GM12864 (cell line): ENCODE measurements at regions not wholly inside any gene's neighbourhood (a gene's known extent, or its start where the extent isn't known, plus 50 kb on each side); places are given as distances from the start of the nearest gene placed in this dataset.

Source experiments
- DNase-seq: peaks from one replicate; pipeline ENCODE4 v3.0.0-alpha.2; 2011; ENCODE audit warnings: low read depth
- H3K4me3 ChIP-seq: 2 replicates; pipeline ENCODE4 v1.5.1; 2011; ENCODE audit warnings: mild to moderate bottlenecking, low read depth, low read length, control low read depth
- TF ChIP-seq, protein P1 (sequence below): IDR thresholded peaks from 2 replicates; pipeline ENCODE4 v1.5.1; 2011; ENCODE audit warnings: low read depth, mild to moderate bottlenecking, moderate library complexity, low read length, control low read depth, inconsistent platforms; ENCODE audit errors: missing control alignments

DNA sequence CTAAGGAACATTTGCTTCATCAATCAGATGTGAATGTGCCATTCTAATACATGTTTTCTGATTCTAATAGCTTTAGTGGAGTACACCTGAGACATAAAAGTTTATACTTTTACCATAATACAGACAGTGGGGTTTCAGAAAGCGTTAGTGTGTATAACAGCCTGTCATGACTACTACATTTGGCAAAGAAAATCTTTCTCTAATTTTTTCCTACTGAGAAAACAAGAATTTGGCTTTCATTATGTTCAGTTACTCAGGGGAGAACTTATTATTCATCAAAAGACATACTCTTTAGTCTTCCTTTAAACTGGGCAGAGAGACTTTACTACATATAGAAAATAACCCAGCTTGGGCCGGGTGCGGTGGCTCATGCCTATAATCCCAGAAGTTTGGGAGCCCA lies 104.9 kb downstream of the PCDH18 start:
- TF ChIP-seq, protein P1, sequence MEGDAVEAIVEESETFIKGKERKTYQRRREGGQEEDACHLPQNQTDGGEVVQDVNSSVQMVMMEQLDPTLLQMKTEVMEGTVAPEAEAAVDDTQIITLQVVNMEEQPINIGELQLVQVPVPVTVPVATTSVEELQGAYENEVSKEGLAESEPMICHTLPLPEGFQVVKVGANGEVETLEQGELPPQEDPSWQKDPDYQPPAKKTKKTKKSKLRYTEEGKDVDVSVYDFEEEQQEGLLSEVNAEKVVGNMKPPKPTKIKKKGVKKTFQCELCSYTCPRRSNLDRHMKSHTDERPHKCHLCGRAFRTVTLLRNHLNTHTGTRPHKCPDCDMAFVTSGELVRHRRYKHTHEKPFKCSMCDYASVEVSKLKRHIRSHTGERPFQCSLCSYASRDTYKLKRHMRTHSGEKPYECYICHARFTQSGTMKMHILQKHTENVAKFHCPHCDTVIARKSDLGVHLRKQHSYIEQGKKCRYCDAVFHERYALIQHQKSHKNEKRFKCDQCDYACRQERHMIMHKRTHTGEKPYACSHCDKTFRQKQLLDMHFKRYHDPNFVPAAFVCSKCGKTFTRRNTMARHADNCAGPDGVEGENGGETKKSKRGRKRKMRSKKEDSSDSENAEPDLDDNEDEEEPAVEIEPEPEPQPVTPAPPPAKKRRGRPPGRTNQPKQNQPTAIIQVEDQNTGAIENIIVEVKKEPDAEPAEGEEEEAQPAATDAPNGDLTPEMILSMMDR = no peak
- no peak overlapping the region for H3K4me3 ChIP-seq
- no peak for DNase-seq

DNA sequence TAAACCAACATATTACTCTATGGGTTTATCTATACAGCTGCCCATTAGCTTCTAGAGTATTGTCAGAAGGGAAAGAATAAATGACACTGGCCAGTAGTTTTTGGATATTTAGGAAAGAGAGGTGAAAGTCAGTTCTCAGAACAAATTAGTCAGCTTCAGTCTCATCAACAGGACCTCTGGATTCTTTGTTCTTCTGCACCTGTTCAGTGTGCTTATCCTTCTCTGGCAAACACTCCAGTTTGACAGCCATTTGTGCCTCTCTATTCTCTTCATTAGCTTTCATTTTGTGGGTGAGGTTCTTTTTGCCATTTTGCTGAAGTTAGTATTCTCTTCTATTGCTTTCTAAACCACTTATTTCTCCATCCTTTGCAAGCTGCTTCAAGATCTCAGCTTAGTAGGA lies 107.0 kb downstream of the PCDH18 start:
- DNase-seq = no peak
- TF ChIP-seq, protein P1 = no peak
- H3K4me3 ChIP-seq = no peak overlapping the region

DNA sequence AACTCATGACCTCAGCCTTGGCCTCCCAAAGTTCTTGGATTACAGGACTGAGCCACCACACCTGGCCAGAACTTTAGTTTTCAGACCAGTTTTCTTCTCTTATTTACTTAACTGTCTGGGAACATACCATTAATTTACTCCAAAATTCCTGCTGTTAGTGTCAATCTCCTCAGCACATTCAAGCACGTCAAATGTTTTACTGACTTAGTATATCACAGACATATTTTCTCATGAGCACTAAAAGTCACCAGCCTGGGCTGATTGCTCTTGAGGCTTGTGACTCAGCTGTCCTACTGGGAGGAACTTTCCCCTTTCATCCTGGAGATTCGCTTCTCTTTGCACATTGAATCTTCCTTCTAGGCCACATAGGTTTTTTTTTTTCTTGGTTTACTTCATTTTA lies 109.6 kb downstream of the PCDH18 start:
- TF ChIP-seq, protein P1 = no peak
- no peak for DNase-seq
- no peak overlapping the region for H3K4me3 ChIP-seq

DNA sequence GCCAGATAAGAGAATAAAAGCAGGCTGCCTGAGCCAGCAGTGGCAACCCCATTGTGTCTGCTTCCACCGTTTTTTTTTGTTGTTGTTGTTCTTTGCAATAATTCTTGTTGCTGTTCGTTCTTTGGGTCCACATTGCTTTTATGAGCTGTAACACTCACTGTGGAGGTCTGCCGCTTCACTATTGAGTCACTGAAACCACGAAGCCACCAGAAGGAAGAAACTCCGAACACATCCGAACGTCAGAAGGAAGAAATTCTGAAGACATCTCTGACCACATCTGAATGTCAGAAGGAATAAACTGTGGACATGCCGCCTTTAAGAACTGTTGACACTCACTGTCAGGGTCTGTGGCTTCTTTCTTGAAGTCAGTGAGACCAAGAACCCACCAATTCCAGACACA lies 110.5 kb downstream of the PCDH18 start:
- TF ChIP-seq, protein P1 = no peak

DNA sequence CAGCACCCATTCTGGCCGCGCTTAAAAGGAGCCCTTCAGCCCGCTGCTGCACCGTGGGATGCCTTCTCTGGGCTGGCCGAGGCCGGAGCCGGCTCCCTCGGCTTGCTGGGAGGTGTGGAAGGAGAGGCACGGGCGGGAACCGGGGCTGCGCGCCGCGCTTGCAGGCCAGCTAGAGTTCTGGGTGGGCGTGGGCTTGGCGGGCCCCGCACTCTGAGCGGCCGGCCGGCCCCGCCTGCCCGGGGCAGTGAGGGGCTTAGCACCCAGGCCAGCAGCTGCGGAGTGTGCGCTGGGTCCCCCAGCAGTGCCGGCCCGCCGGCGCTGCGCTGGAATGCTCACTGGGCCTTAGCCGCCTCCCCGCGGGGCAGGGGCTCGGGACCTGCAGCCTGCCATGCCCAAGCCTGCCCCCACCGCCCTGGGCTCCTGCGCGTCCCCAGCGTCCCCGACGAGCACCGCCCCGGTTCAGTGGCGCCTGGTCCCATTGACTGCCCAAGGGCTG lies 111.3 kb downstream of the PCDH18 start:
- no peak overlapping the region for H3K4me3 ChIP-seq
- TF ChIP-seq, protein P1 = no peak
- DNase-seq = no peak

More for the DNA sequence above, 110.5 kb downstream of the PCDH18 start:
- H3K4me3 ChIP-seq = no peak overlapping the region
- DNase-seq = no peak

DNA sequence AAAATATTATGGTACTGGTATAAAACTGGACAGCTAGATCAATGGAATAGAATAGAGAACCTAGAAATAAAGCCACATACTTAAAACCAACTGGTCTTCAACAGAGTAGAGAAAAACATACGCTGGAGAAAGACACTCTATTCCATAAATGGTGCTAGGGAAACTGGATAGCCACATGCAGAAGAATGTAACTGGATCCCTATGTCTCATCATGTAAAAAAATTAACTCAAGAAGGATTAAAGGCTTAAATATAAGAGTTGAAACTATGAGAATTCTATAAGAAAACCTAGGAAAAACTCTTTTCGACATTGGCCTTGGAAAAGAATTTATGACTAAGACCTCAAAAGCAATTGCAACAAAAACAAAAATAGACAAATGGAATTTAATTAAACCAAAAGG lies 114.6 kb downstream of the PCDH18 start:
- no peak overlapping the region for H3K4me3 ChIP-seq
- DNase-seq = no peak

DNA sequence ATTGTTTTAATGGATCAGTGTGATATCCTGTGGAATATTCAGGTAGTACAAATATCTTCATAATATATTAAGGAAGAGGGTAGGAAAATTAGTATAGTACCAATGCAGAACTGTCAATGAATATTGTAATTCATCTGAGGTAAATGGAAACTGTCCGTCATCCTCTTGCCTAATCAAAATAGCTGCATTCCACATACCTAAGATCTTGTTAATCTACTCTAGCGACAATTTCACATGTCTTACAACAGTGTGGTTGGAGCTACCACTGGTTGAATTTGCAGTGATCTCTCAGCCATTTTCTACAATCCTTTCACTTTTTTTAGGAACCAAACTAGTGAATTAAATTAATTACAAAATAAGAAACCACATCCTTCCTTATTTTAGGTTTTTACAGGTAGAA lies 117.5 kb downstream of the PCDH18 start:
- TF ChIP-seq, protein P1 = no peak
- no peak for DNase-seq
- no peak overlapping the region for H3K4me3 ChIP-seq

More for the DNA sequence above, 114.6 kb downstream of the PCDH18 start:
- TF ChIP-seq, protein P1 = no peak
